ENCODE measurements at regions not wholly inside any gene's neighbourhood (a gene's known extent, or its start where the extent isn't known, plus 50 kb on each side); places are given as distances from the start of the nearest gene placed in this dataset.
"Not testable (repeated sequence)": the region's sequence is repeated elsewhere in the genome, so short reads cannot be mapped to it uniquely, and the experiment has no call there.

DNA sequence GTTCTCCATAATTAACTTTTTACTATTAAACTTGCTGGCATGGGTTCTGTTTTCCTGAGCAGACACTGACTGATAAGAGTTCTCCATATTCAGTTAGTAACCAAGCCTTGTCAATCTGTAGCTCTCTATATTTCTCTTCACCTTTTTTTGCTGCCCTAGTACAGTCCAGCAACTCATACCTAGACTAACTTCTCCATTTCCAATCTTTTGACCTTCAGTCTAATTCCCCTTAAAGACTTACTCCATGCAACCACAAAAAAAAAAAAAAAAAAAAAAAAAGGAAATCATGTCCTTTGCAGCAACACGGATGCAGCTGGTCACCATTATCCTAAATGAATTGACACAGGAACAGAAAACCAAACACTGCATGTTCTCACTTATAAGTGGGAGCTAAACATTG lies 125.7 kb upstream of the KRAS start:
- H3K36me3 Mint-ChIP-seq (ENCODE audit: insufficient read depth in 2 of 2): peaks cover 0 to 2% of the 10 kb centered on the region in 2 donors
- peak overlapping the region; percentile 80 for H3K27ac Mint-ChIP-seq
- no peaks in the 10 kb centered on the region for H3K9me3 Mint-ChIP-seq
- peak overlapping the region in 1 of 2 donors; percentile 27 for H3K4me3 Mint-ChIP-seq
- ATAC-seq (replicated peaks in 1 of 2) (no peak), DNase-seq (no peak)
- H3K27me3 Mint-ChIP-seq (ENCODE audit: low read depth): no peaks in the 10 kb centered on the region
- H3K4me1 Mint-ChIP-seq (ENCODE audit: low read depth): peaks cover 73% of the 10 kb centered on the region

DNA sequence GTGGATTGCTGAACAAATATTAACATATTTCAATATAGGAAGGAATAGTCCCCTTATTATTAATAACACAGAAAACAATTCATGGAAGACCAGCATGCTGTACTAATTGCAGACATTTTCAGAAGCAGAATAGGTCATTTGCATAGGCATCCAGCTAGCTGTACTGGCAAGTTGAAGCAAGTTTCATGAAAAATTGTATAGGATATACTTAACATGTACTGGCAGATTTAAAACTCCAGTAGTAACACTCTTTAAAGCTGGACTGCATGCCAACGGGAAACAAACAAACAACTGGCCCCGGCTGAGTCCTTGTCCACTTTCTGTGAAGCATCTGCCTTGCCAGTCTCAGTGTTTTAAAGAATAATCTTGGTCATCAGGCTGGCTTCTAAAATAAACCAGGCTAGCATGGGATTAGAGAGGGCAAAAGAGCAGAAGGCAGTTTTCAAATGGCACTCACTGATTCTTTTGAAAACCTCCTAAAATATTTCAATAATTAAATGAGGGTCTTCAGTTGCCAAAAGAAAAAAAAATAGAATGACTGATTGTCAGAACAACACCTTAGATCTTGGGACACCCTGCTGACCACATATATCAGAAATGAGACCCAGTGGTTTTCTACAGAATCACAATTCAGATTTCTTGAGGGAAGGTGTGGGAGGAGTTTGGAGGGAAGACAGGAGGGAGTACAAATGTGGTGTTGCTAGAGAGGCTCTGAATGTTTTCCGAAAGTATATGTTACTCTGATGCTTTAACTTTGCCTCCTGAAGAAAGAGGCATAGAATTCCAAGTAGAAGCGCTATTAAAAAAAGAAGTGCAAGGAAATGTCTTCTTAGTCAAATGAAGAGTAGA lies 122.5 kb upstream of the KRAS start:
- DNase-seq (peak in 1 of 2 donors; percentile 28), ATAC-seq (replicated peaks in 1 of 2) (peak; percentile 52 to 57)
- Mint-ChIP-seq H3K27me3 (ENCODE audit: low read depth) (no peaks in the 10 kb centered on the region), H3K9me3 (no peaks in the 10 kb centered on the region), H3K4me3 (peak overlapping the region; percentile 49 to 74), H3K27ac (peak overlapping the region; percentile 72), H3K4me1 (ENCODE audit: low read depth) (peaks cover 52% of the 10 kb centered on the region), H3K36me3 (ENCODE audit: insufficient read depth in 2 of 2) (peaks cover 0 to 2% of the 10 kb centered on the region in 2 donors)

GRCh38 chr12:25372002-25372401 lies 121.3 kb upstream of the KRAS start:
- ATAC-seq (replicated peaks in 1 of 2) (no peak), DNase-seq (no peak)
- Mint-ChIP-seq H3K4me3 (no peak overlapping the region), H3K4me1 (ENCODE audit: low read depth) (peaks cover 41% of the 10 kb centered on the region), H3K9me3 (no peaks in the 10 kb centered on the region), H3K27ac (no peak overlapping the region), H3K27me3 (ENCODE audit: low read depth) (peaks cover 5% of the 10 kb centered on the region), H3K36me3 (ENCODE audit: insufficient read depth in 2 of 2) (peaks cover 0 to 2% of the 10 kb centered on the region in 2 donors)

DNA sequence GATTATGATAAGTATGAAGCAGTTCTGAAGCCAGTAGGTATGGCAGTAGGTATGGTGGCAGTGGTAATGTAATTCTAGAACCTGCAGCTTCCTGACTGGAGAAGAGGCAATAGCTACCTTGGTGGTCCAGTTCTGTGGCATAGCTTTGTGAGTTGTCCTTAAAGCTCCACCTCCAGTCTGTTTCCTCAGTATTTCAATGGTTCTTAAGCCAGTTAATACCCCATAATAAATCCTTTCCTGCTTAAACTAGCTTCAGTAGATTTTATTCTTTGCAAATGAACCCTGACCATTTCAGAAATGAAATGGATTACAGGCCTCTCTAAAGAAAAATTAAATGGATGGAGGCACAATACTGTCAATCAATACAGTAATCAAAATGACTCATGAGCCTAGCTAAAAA lies 117.8 kb upstream of the KRAS start:
- H3K27me3 Mint-ChIP-seq (ENCODE audit: low read depth): peaks cover 10% of the 10 kb centered on the region
- DNase-seq (no peak), ATAC-seq (replicated peaks in 1 of 2) (no peak)
- H3K36me3 Mint-ChIP-seq (ENCODE audit: insufficient read depth in 2 of 2): peaks cover 0 to 2% of the 10 kb centered on the region in 2 donors
- no peak overlapping the region for H3K27ac Mint-ChIP-seq
- peaks cover 37% of the 10 kb centered on the region for H3K4me1 Mint-ChIP-seq (ENCODE audit: low read depth)
- no peaks in the 10 kb centered on the region for H3K9me3 Mint-ChIP-seq
- no peak overlapping the region for H3K4me3 Mint-ChIP-seq

DNA sequence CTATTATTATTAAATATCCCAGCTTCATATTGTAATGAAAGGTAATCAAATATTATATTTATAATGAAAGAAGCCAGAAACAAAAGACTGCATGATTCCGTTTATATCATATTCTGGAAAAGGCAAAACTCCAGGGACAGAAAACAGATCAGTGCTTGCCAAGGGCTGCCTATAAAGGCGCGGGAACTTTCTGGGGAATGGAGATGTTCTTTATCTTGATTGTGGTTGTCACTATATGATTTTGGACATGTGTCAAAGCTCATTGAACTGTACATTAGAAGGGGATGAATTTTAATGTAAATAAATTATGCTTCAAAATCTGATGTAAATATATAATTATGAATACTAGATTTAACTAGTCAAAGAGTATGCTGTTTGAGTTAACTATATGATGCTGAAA lies 115.4 kb upstream of the KRAS start:
- no peak for DNase-seq
- no peak overlapping the region for H3K4me3 Mint-ChIP-seq
- peaks cover 16% of the 10 kb centered on the region for H3K27me3 Mint-ChIP-seq (ENCODE audit: low read depth)
- no peaks in the 10 kb centered on the region for H3K36me3 Mint-ChIP-seq (ENCODE audit: insufficient read depth in 2 of 2)
- H3K27ac Mint-ChIP-seq: no peak overlapping the region
- H3K4me1 Mint-ChIP-seq (ENCODE audit: low read depth): peaks cover 17% of the 10 kb centered on the region
- H3K9me3 Mint-ChIP-seq: no peaks in the 10 kb centered on the region
- no peak for ATAC-seq (replicated peaks in 1 of 2)

GRCh38 chr12:25365340-25365730 lies 114.6 kb upstream of the KRAS start:
- Mint-ChIP-seq H3K27me3 (ENCODE audit: low read depth) (peaks cover 22% of the 10 kb centered on the region), H3K9me3 (no peaks in the 10 kb centered on the region), H3K27ac (no peak overlapping the region), H3K36me3 (ENCODE audit: insufficient read depth in 2 of 2) (no peaks in the 10 kb centered on the region), H3K4me3 (peak overlapping the region; percentile 71 to 93), H3K4me1 (ENCODE audit: low read depth) (peaks cover 17% of the 10 kb centered on the region)
- DNase-seq (no peak), ATAC-seq (replicated peaks in 1 of 2) (peak; percentile 50 to 54)

DNA sequence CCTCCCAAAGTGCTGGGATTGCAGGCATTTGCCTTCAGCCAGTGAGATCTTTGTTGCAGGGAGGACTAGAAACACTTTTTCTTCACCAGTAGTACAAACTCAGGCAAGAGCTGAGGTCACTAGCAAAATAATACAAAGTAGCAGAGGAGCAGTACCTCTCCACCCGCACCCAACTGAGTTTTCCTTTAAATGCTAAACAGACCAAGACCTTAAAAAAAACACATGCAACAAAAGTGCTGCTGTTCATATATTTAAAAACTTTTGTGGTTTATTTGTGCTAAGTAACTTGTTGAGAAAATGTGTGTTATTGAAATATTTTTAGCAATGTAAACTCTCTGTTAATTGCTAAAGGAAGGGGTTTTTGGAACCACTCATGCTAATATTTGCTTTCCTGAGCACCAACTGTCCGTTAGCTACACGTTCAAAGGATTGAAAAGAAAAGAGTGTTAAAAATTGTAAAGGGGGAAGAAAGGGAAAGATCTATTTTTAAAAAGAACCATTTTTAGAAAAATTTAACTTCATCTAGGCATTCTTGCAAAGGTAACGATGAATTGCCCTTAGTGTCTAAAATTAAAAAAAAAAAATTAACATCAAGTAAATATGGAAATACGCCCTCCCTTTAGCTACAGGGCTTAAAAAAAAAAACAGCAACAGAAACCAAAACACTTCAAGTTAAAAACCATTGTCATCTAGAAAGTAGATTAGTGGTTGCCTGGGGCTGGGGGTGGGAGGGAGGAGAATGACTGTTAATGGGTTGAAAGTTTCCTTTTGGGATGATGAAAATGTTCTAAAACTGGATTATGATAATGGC lies 114.0 kb upstream of the KRAS start:
- DNase-seq: peak in 1 of 2 donors; percentile 22
- H3K9me3 Mint-ChIP-seq: no peaks in the 10 kb centered on the region
- ATAC-seq (replicated peaks in 1 of 2): peak; percentile 91 to 93
- H3K4me1 Mint-ChIP-seq (ENCODE audit: low read depth): peaks cover 17% of the 10 kb centered on the region
- peaks cover 22% of the 10 kb centered on the region for H3K27me3 Mint-ChIP-seq (ENCODE audit: low read depth)
- no peaks in the 10 kb centered on the region for H3K36me3 Mint-ChIP-seq (ENCODE audit: insufficient read depth in 2 of 2)
- H3K27ac Mint-ChIP-seq: peak overlapping the region; percentile 82
- H3K4me3 Mint-ChIP-seq: peak overlapping the region; percentile 71 to 93

DNA sequence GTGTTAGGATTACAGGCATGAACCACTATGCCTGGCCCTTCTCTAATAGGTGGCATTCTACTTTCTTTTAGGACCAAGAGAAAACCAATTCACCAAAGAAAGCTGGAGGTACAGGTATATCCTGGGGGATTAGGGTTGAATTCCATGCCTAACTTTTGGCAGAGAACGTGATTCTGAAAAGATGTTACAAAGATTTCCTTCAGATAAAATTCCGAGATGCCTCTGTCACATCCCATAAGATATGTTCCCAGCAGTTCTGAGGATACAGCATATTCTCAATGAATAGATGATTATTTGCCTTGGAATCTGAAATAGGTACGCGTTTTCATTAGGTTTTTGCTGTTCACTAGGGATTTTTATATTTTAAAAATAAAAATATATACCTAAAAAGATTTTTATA lies 111.9 kb upstream of the KRAS start:
- Mint-ChIP-seq H3K27ac (no peak overlapping the region), H3K4me1 (ENCODE audit: low read depth) (peaks cover 17% of the 10 kb centered on the region), H3K9me3 (no peaks in the 10 kb centered on the region), H3K36me3 (ENCODE audit: insufficient read depth in 2 of 2) (no peaks in the 10 kb centered on the region), H3K27me3 (ENCODE audit: low read depth) (peaks cover 26% of the 10 kb centered on the region), H3K4me3 (no peak overlapping the region)
- ATAC-seq (replicated peaks in 1 of 2) (no peak), DNase-seq (no peak)

GRCh38 chr12:25361511-25361910 lies 110.8 kb upstream of the KRAS start:
- ATAC-seq (replicated peaks in 1 of 2) (no peak), DNase-seq (no peak)
- H3K27me3 Mint-ChIP-seq (ENCODE audit: low read depth): peaks cover 22% of the 10 kb centered on the region
- peak overlapping the region; percentile 5 for H3K27ac Mint-ChIP-seq
- H3K4me3 Mint-ChIP-seq: no peak overlapping the region
- H3K9me3 Mint-ChIP-seq: no peaks in the 10 kb centered on the region
- H3K36me3 Mint-ChIP-seq (ENCODE audit: insufficient read depth in 2 of 2): no peaks in the 10 kb centered on the region
- peaks cover 17% of the 10 kb centered on the region for H3K4me1 Mint-ChIP-seq (ENCODE audit: low read depth)

- ATAC-seq (replicated peaks in 1 of 2): no peak
Observed at GRCh38 chr12:25357595-25357994, 106.9 kb upstream of the KRAS start.

GRCh38 chr12:25352942-25353341 lies 102.2 kb upstream of the KRAS start:
- H3K4me1 Mint-ChIP-seq (ENCODE audit: low read depth): peaks cover 11% of the 10 kb centered on the region
- ATAC-seq (replicated peaks in 1 of 2); H3K36me3 Mint-ChIP-seq (ENCODE audit: insufficient read depth in 2 of 2); H3K27ac Mint-ChIP-seq; H3K9me3 Mint-ChIP-seq; DNase-seq; H3K4me3 Mint-ChIP-seq: not testable (repeated sequence)
- H3K27me3 Mint-ChIP-seq (ENCODE audit: low read depth): peaks cover 15% of the 10 kb centered on the region

More at GRCh38 chr12:25357595-25357994, 106.9 kb upstream of the KRAS start:
- H3K27ac Mint-ChIP-seq: no peak overlapping the region
- H3K4me1 Mint-ChIP-seq (ENCODE audit: low read depth): no peaks in the 10 kb centered on the region
- peaks cover 22% of the 10 kb centered on the region for H3K27me3 Mint-ChIP-seq (ENCODE audit: low read depth)
- no peaks in the 10 kb centered on the region for H3K36me3 Mint-ChIP-seq (ENCODE audit: insufficient read depth in 2 of 2)
- no peak overlapping the region for H3K4me3 Mint-ChIP-seq
- no peak for DNase-seq
- no peaks in the 10 kb centered on the region for H3K9me3 Mint-ChIP-seq

GRCh38 chr12:25352083-25352918 lies 101.6 kb upstream of the KRAS start:
- Mint-ChIP-seq H3K27me3 (ENCODE audit: low read depth) (peaks cover 10% of the 10 kb centered on the region), H3K4me3 (no peak overlapping the region), H3K4me1 (ENCODE audit: low read depth) (peaks cover 14% of the 10 kb centered on the region), H3K27ac (no peak overlapping the region), H3K9me3 (no peaks in the 10 kb centered on the region), H3K36me3 (ENCODE audit: insufficient read depth in 2 of 2) (no peaks in the 10 kb centered on the region)
- no peak for ATAC-seq (replicated peaks in 1 of 2)
- DNase-seq: no peak

DNA sequence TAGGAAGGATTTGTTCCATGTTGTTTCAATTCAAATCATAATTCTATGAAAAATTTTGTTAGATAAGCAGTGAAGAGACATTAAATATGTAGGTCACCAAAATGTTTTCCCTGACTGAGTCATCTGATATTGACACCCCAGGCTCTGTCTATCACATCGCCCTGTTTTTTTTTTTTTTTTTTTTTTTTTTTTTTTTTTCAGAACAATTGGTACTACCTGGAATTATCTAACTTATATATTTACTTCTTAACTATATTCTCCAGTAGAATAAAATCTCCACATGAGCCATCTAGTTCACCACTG lies 97.8 kb upstream of the KRAS start:
- Mint-ChIP-seq H3K4me1 (ENCODE audit: low read depth) (peaks cover 14% of the 10 kb centered on the region), H3K27me3 (ENCODE audit: low read depth) (peaks cover 7% of the 10 kb centered on the region), H3K36me3 (ENCODE audit: insufficient read depth in 2 of 2) (no peaks in the 10 kb centered on the region), H3K27ac (no peak overlapping the region), H3K9me3 (no peaks in the 10 kb centered on the region), H3K4me3 (no peak overlapping the region)
- no peak for ATAC-seq (replicated peaks in 1 of 2)
- no peak for DNase-seq

All from activated T-cell treated with anti-CD3 and anti-CD28 coated beads, Interleukin-2, amount 50 U/mL, for 72 hours (primary cell).